ENCODE measurements at regions not wholly inside any gene's neighbourhood (a gene's known extent, or its start where the extent isn't known, plus 50 kb on each side); places are given as distances from the start of the nearest gene placed in this dataset.

- TF ChIP-seq, protein P1, sequence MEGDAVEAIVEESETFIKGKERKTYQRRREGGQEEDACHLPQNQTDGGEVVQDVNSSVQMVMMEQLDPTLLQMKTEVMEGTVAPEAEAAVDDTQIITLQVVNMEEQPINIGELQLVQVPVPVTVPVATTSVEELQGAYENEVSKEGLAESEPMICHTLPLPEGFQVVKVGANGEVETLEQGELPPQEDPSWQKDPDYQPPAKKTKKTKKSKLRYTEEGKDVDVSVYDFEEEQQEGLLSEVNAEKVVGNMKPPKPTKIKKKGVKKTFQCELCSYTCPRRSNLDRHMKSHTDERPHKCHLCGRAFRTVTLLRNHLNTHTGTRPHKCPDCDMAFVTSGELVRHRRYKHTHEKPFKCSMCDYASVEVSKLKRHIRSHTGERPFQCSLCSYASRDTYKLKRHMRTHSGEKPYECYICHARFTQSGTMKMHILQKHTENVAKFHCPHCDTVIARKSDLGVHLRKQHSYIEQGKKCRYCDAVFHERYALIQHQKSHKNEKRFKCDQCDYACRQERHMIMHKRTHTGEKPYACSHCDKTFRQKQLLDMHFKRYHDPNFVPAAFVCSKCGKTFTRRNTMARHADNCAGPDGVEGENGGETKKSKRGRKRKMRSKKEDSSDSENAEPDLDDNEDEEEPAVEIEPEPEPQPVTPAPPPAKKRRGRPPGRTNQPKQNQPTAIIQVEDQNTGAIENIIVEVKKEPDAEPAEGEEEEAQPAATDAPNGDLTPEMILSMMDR (IDR thresholded peaks at IDR 0.05), result no peak
- TF ChIP-seq POLR2A (IDR thresholded peaks at IDR 0.05), result no peak
Observed at GRCh38 chr10:36650274-36650673, 475.1 kb upstream of the ANKRD30A start.
